ENCODE measurements at regions not wholly inside any gene's neighbourhood (a gene's known extent, or its start where the extent isn't known, plus 50 kb on each side); places are given as distances from the start of the nearest gene placed in this dataset.
"Not testable (repeated sequence)": the region's sequence is repeated elsewhere in the genome, so short reads cannot be mapped to it uniquely, and the experiment has no call there.

DNA sequence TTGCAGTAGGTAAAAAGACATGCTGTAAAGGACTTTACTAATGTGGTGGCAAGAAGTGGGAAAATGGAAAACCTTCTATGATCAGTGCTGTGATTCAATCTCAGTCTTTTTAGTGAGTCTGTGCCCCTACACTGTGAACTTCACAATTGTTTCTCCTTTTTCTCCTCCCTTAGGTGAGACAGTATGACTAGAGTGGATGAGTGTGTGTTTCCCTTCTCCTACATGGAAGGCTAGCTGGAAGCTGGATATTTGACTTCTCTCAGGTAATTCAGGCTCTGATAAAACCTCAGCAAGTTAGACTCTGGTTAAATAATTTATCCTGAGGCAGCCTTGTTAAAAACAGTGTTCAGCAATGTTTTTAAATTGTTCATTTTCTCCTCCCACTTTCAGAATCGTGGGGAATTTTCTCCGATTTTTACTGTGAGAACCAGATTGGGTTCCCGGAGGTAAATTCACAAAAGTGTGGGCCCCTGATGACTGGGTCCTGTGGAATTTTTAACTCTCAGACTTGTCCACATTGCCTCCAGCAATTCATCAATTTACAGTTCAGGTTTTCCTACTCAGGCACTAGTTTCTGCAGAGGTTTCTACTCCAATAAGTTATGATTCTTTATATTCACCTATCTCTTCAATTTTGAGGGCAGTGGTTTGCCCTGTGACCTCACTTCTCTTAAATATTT lies 149.1 kb upstream of the PIK3R1 start:
- TF ChIP-seq, protein P1, sequence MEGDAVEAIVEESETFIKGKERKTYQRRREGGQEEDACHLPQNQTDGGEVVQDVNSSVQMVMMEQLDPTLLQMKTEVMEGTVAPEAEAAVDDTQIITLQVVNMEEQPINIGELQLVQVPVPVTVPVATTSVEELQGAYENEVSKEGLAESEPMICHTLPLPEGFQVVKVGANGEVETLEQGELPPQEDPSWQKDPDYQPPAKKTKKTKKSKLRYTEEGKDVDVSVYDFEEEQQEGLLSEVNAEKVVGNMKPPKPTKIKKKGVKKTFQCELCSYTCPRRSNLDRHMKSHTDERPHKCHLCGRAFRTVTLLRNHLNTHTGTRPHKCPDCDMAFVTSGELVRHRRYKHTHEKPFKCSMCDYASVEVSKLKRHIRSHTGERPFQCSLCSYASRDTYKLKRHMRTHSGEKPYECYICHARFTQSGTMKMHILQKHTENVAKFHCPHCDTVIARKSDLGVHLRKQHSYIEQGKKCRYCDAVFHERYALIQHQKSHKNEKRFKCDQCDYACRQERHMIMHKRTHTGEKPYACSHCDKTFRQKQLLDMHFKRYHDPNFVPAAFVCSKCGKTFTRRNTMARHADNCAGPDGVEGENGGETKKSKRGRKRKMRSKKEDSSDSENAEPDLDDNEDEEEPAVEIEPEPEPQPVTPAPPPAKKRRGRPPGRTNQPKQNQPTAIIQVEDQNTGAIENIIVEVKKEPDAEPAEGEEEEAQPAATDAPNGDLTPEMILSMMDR (conservative IDR thresholded peaks at IDR 0.05): no peak

GRCh38 chr5:68065321-68065720 lies 150.2 kb upstream of the PIK3R1 start:
- not testable (repeated sequence) for H3K27ac ChIP-seq

More for the DNA sequence above, 149.1 kb upstream of the PIK3R1 start:
- H3K27ac ChIP-seq: no peak overlapping the region

- TF ChIP-seq, protein P1 (conservative IDR thresholded peaks at IDR 0.05): no peak
- no peak overlapping the region for H3K27ac ChIP-seq
Observed at GRCh38 chr5:68060382-68060781, 155.2 kb upstream of the PIK3R1 start.

- TF ChIP-seq, protein P1 (conservative IDR thresholded peaks at IDR 0.05): no peak
- H3K27ac ChIP-seq: no peak overlapping the region
Observed at GRCh38 chr5:68057191-68057590, 158.4 kb upstream of the PIK3R1 start.

DNA sequence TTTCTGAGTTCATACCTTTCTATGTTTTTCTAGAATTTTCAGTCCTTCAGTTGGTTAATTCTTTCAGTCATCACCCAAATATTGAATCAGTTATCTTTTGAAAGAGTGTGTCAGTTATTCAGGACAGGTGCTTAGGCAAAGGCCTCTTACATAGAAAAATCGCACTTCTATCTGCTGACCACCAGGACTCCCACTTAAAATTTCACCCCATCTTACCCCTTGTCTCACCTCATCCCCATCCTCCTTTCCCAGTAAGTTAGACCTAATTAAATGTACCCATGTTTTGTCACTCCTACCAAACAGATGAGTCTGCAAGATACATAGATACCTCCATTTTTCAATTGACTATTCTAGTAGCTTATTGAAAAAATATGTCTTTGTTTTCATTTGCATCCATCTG lies 159.9 kb upstream of the PIK3R1 start:
- TF ChIP-seq, protein P1 (conservative IDR thresholded peaks at IDR 0.05): no peak
- no peak overlapping the region for H3K27ac ChIP-seq

DNA sequence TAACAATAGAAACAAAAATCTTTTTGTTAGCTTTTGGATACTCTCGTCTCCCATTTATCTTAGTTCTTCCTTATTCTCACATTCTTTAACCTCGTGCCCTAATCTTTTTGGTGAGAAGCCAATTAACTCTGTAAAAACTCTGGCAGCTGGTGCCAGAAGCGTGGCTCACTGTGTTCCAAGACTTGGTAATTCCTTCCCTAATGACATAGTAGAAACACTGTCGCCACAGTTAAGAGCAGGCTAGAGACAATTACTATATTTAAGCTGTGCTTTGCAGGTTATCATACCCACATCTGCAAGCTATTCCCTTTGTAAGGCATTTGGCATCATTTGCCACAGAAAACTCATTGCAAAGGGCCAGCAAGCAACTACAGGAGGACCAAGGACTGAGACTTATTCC lies 160.9 kb upstream of the PIK3R1 start:
- TF ChIP-seq, protein P1 (conservative IDR thresholded peaks at IDR 0.05): no peak
- peak overlapping the region; percentile 52 for H3K27ac ChIP-seq

DNA sequence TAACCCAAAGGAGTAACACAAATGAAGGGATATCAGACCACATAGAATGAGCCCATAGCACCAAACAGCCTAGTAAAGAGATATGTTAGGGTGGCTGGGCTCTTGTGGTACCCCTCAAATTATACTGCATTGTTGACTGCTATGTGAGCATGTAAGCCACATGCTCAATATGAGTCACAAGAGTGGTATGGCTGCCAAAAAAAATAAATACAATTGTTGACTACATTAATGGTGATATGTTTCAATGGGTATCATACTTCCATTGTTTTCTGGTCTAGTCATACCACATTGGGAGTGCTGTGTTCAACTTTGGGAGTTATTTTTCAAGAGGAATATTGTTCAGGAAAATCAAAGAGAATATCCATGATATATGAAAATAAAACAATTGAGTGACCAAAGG lies 162.4 kb upstream of the PIK3R1 start:
- no peak overlapping the region for H3K27ac ChIP-seq
- TF ChIP-seq, protein P1 (conservative IDR thresholded peaks at IDR 0.05): no peak

DNA sequence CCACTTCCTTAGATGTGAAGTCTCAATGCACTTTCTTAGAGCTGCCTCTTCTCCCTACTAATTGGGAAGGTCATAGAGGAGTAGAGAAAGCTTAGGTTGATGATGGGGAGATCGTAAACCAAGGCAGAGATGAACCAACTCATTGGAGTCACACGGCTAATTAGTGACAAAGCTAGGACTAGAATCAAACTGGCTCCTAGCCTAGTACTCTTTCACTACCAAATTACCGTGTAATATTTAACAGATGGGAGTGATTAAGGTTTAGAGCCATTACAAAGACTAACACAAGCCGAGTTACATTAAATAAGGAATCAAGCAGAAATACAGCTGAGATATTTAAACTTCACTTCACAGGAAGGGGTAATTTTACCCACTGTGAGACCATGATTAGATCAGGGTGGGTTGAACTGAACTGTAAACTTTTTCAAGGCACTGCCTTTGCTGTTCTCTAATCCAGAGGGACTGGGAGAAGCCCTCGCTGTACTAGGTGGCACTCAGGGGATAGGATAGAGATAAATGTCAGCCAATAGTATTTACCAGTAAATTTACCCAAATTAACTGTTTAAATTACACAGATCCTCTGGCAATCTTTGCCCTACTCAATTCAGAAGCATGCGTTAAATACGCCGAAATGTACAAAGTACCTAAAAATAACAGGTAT lies 166.4 kb upstream of the PIK3R1 start:
- H3K27ac ChIP-seq: no peak overlapping the region
- TF ChIP-seq, protein P1 (conservative IDR thresholded peaks at IDR 0.05): no peak

Measured in VCaP (cell line).